G401 (cell line): ENCODE measurements at regions not wholly inside any gene's neighbourhood (a gene's known extent, or its start where the extent isn't known, plus 50 kb on each side); places are given as distances from the start of the nearest gene placed in this dataset.
"Not testable (repeated sequence)": the region's sequence is repeated elsewhere in the genome, so short reads cannot be mapped to it uniquely, and the experiment has no call there.

Experiments used
- DNase-seq: peaks from one replicate; pipeline ENCODE4 v3.0.0-alpha.2; 2015; ENCODE audit warnings: low spot score
- in situ Hi-C: cut with HindIII; loops from 2 replicates; pipeline ENCODE4 v1.10.0; 2016; ENCODE audit warnings: low sequenced_read_pairs, mixed read lengths

GRCh38 chr6:99145738-99146137 lies 198.0 kb upstream of the FBXL4 start:
- no peak for DNase-seq
- in situ Hi-C loops, result no loop called here

- no peak for DNase-seq
- in situ Hi-C loops, result no loop called here
Observed at GRCh38 chr6:99143108-99143861, 195.5 kb upstream of the FBXL4 start.

GRCh38 chr6:99141906-99142305 lies 194.2 kb upstream of the FBXL4 start:
- in situ Hi-C loops, DNase-seq: not testable (repeated sequence)

GRCh38 chr6:99138445-99138844 lies 190.7 kb upstream of the FBXL4 start:
- in situ Hi-C loops, result no loop called here
- no peak for DNase-seq

GRCh38 chr6:99137314-99137713 lies 189.6 kb upstream of the FBXL4 start:
- in situ Hi-C loops, result no loop called here
- no peak for DNase-seq

GRCh38 chr6:99136488-99136887 lies 188.7 kb upstream of the FBXL4 start:
- DNase-seq, result no peak
- in situ Hi-C loops, result no loop called here

GRCh38 chr6:99132026-99132635 lies 184.4 kb upstream of the FBXL4 start:
- in situ Hi-C loops, result no loop called here

GRCh38 chr6:99130897-99131873 lies 183.4 kb upstream of the FBXL4 start:
- in situ Hi-C loops, result no loop called here

More at GRCh38 chr6:99132026-99132635, 184.4 kb upstream of the FBXL4 start:
- DNase-seq, result peak; percentile 17

GRCh38 chr6:99129835-99130234 lies 182.1 kb upstream of the FBXL4 start:
- DNase-seq, result no peak
- in situ Hi-C loops, result no loop called here

More at GRCh38 chr6:99130897-99131873, 183.4 kb upstream of the FBXL4 start:
- peak; percentile 19 for DNase-seq

GRCh38 chr6:99121748-99122147 lies 174.0 kb upstream of the FBXL4 start:
- in situ Hi-C loops, result no loop called here
- no peak for DNase-seq

- in situ Hi-C loops, result no loop called here
- no peak for DNase-seq
Observed at GRCh38 chr6:99120641-99121040, 172.9 kb upstream of the FBXL4 start.

- in situ Hi-C loops, result no loop called here
- peak; percentile 59 for DNase-seq
Observed at GRCh38 chr6:99119109-99120031, 171.6 kb upstream of the FBXL4 start.

- no peak for DNase-seq
- in situ Hi-C loops, result no loop called here
Observed at GRCh38 chr6:99114769-99115406, 167.1 kb upstream of the FBXL4 start.

GRCh38 chr6:99111590-99111989 lies 163.8 kb upstream of the FBXL4 start:
- in situ Hi-C loops, result no loop called here
- DNase-seq, result no peak

- no peak for DNase-seq
- in situ Hi-C loops, result no loop called here
Observed at GRCh38 chr6:99110029-99110428, 162.3 kb upstream of the FBXL4 start.

GRCh38 chr6:99104218-99104617 lies 156.5 kb upstream of the FBXL4 start:
- in situ Hi-C loops, result no loop called here
- DNase-seq, result no peak

- in situ Hi-C loops, result no loop called here
- DNase-seq, result no peak
Observed at GRCh38 chr6:99099243-99099642, 151.5 kb upstream of the FBXL4 start.

- in situ Hi-C loops, result no loop called here
- no peak for DNase-seq
Observed at GRCh38 chr6:99096170-99096569, 148.4 kb upstream of the FBXL4 start.
